K562 (cell line): ENCODE measurements at regions not wholly inside any gene's neighbourhood (a gene's known extent, or its start where the extent isn't known, plus 50 kb on each side); places are given as distances from the start of the nearest gene placed in this dataset.

ENCODE experiments used
- CTCF ChIP-seq, 3 experiments: IDR thresholded peaks in 2 of 3; conservative IDR thresholded peaks in 1 of 3; 2 replicates each; pipeline ENCODE4 v1.5.1; 2011 to 2012; ENCODE audit warnings: low read length in 3 of 3, mild to moderate bottlenecking in 3 of 3, control low read depth in 2 of 3, improper control_type of control experiment in 1 of 3, inconsistent platforms in 1 of 3, low read depth in 1 of 3, mixed read lengths in 1 of 3, moderate library complexity in 1 of 3; ENCODE audit not compliant: insufficient read depth in 2 of 3
- POLR2A ChIP-seq: fragments of 450-650 bp; conservative IDR thresholded peaks from 2 replicates; pipeline ENCODE4 v1.6.1; 2016
- PRMT5 ChIP-seq: sonication (generic); formaldehyde crosslinking; IDR thresholded peaks from 2 replicates; pipeline ENCODE4 v1.5.0; 2020; ENCODE audit warnings: missing genetic modification reagents
- SIRT6 ChIP-seq: IDR thresholded peaks from one replicate; pipeline ENCODE4 v1.6.1; 2012; ENCODE audit warnings: low read depth, mild to moderate bottlenecking, control low read depth, inconsistent platforms, low read length, moderate library complexity
- SIX5 ChIP-seq, 2 experiments: IDR thresholded peaks; 2 replicates each; pipeline ENCODE4 v1.6.1; 2011; ENCODE audit warnings: low read length in 2 of 2, borderline replicate concordance in 1 of 2, low read depth in 1 of 2, mild to moderate bottlenecking in 1 of 2, moderate library complexity in 1 of 2; ENCODE audit not compliant: insufficient read depth in 1 of 2
- STAT5B ChIP-seq: fragments of 250-450 bp; sonication (Bioruptor Pico); IDR thresholded peaks from 2 replicates; pipeline ENCODE4 v1.8.0; 2021; ENCODE audit warnings: mild to moderate bottlenecking, inconsistent platforms
- XRCC5 ChIP-seq: fragments of 200-400 bp; formaldehyde crosslinking; IDR thresholded peaks from 2 replicates; pipeline ENCODE4 v1.6.1; 2017; ENCODE audit warnings: low read depth, mild to moderate bottlenecking, low read length
- ZNF518B ChIP-seq: fragments of 250-450 bp; sonication (Bioruptor Pico); IDR thresholded peaks from 2 replicates; pipeline ENCODE4 v1.5.0; 2021; ENCODE audit warnings: mild to moderate bottlenecking, moderate library complexity
- ZNF740 ChIP-seq, 3 experiments: fragments of 200-800 bp in 1 of 3; sonication (Bioruptor generic) in 1 of 3; sonication (generic) in 1 of 3; formaldehyde crosslinking in 1 of 3; IDR thresholded peaks; 2 replicates each; pipeline versions ENCODE4 v1.6.1 to v1.8.0; 2016 to 2022; ENCODE audit warnings: mild to moderate bottlenecking in 2 of 3, missing compliant biosample characterization in 2 of 3, missing genetic modification characterization in 2 of 3, missing genetic modification reagents in 1 of 3
- TF ChIP-seq, protein P1 (sequence below): fragments of 450-650 bp; formaldehyde crosslinking; IDR thresholded peaks from 2 replicates; pipeline ENCODE4 v1.4.0; 2022; ENCODE audit warnings: mild to moderate bottlenecking, moderate library complexity

GRCh38 chr2:9780368-9781130, 62.7 kb upstream of the TAF1B start:
- no peak for TF ChIP-seq CTCF (IDR thresholded peaks at IDR 0.05 in 2 of 3, conservative IDR thresholded peaks at IDR 0.05 in 1 of 3; ENCODE audit: insufficient read depth in 2 of 3, low read depth in 1 of 3, low read length in 3 of 3)
- no peak for TF ChIP-seq PRMT5
- TF ChIP-seq, protein P1, sequence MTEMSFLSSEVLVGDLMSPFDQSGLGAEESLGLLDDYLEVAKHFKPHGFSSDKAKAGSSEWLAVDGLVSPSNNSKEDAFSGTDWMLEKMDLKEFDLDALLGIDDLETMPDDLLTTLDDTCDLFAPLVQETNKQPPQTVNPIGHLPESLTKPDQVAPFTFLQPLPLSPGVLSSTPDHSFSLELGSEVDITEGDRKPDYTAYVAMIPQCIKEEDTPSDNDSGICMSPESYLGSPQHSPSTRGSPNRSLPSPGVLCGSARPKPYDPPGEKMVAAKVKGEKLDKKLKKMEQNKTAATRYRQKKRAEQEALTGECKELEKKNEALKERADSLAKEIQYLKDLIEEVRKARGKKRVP (CRISPR knock-in tag), result no peak
- no peak for TF ChIP-seq ZNF740 (CRISPR knock-in tag; IDR thresholded peaks at IDR 0.05)
- TF ChIP-seq ZNF740 (tag; IDR thresholded peaks at IDR 0.05), result no peak
- no peak for TF ChIP-seq STAT5B (CRISPR knock-in tag)
- TF ChIP-seq SIRT6, result no peak
- TF ChIP-seq SIX5 (IDR thresholded peaks at IDR 0.05; ENCODE audit: borderline replicate concordance in 1 of 2, insufficient read depth in 1 of 2, low read depth in 1 of 2, low read length in 2 of 2), result no peak
- TF ChIP-seq POLR2A, result no peak
- no peak for TF ChIP-seq ZNF518B (CRISPR knock-in tag)
- no peak for TF ChIP-seq XRCC5
